GM12878 (cell line): ENCODE measurements at regions not wholly inside any gene's neighbourhood (a gene's known extent, or its start where the extent isn't known, plus 50 kb on each side); places are given as distances from the start of the nearest gene placed in this dataset.

Source experiments
- ATAC-seq: fragments of 200-7000 bp; cut with Tn5 transposase; 3 replicates; pipeline ENCODE4 v1.9.1; 2020; ENCODE audit warnings: mild to moderate bottlenecking, moderate library complexity
- BruUV-seq: library from RNA; stranded (reverse); fragments of 400-500 nt; replicated peaks from 2 replicates; lab custom pipeline; 2021; lab: Mats Ljungman, UMichigan
- CTCF ChIA-PET: fragments of 300-600 bp; sonication (Branson Sonifier 250); formaldehyde crosslinking; extraction: SDS; loops from one replicate; lab custom pipeline; 2021; ENCODE audit warnings: inconsistent platforms; lab: Yijun Ruan, JAX
- POLR2A ChIA-PET: fragments of 350-600 bp; formaldehyde crosslinking; extraction: SDS; loops from one replicate; lab custom pipeline; 2021; ENCODE audit warnings: inconsistent platforms; lab: Charles Lee
- RAD21 ChIA-PET: fragments of 300-600 bp; sonication (Branson Sonifier 250); formaldehyde crosslinking; loops from one replicate; lab custom pipeline; 2023; ENCODE audit warnings: antibody characterized with exemption; ENCODE audit not compliant: unreplicated experiment; lab: Charles Lee
- SMC1A ChIA-PET: fragments of 300-600 bp; sonication (Branson Sonifier 250); formaldehyde crosslinking; loops from one replicate; lab custom pipeline; 2023; ENCODE audit not compliant: unreplicated experiment, uncharacterized antibody; lab: Charles Lee
- DNase-seq: peaks from one replicate; pipeline ENCODE4 v3.0.0-alpha.2; 2011; ENCODE audit warnings: low read depth, low spot score
- FAIRE-seq: peaks from 3 replicates; lab custom pipeline; 2011; peaks lifted over from hg19 to GRCh38; lab: Jason Lieb, UNC
- H2AFZ ChIP-seq: 2 replicates; pipeline ENCODE4 v1.6.0; 2011; ENCODE audit warnings: low read depth, low read length, control low read depth; ENCODE audit not compliant: control insufficient read depth
- H3K27ac ChIP-seq: 2 replicates; pipeline ENCODE4 v1.5.1; 2011; ENCODE audit warnings: control low read depth; ENCODE audit not compliant: control insufficient read depth, insufficient read depth
- H3K27me3 ChIP-seq, 2 experiments: replicated peaks in 1 of 2; 2 replicates each; pipeline versions ENCODE4 v1.6.0 to v1.6.1; 2011; ENCODE audit warnings: low read length in 1 of 2; ENCODE audit not compliant: control insufficient read depth in 2 of 2, insufficient read depth in 2 of 2
- H3K36me3 ChIP-seq, 2 experiments: 2 replicates each; pipeline ENCODE4 v1.5.1; 2011; ENCODE audit warnings: low read length in 1 of 2; ENCODE audit not compliant: control insufficient read depth in 2 of 2, insufficient read depth in 2 of 2
- H3K4me1 ChIP-seq: 2 replicates; pipeline ENCODE4 v1.6.1; 2011; ENCODE audit warnings: mild to moderate bottlenecking, low read length, moderate library complexity, mixed read lengths; ENCODE audit not compliant: control insufficient read depth, insufficient read depth
- H3K4me2 ChIP-seq: 2 replicates; pipeline ENCODE4 v1.6.0; 2011; ENCODE audit warnings: control low read depth; ENCODE audit not compliant: control insufficient read depth, insufficient read depth
- H3K4me3 ChIP-seq: fragments of 200-600 bp; sonication (generic); 2 replicates; pipeline ENCODE4 v1.5.1; 2016
- H3K79me2 ChIP-seq: 2 replicates; pipeline ENCODE4 v1.6.0; 2011; ENCODE audit warnings: low read length; ENCODE audit not compliant: control insufficient read depth, insufficient read depth
- H3K9ac ChIP-seq: 2 replicates; pipeline ENCODE4 v1.8.0; 2011; ENCODE audit warnings: low read length, control low read depth, mixed read lengths; ENCODE audit not compliant: control insufficient read depth, insufficient read depth
- H3K9me3 ChIP-seq: replicated peaks from 3 replicates; pipeline ENCODE4 v1.5.1; 2011; ENCODE audit warnings: mild to moderate bottlenecking, low read length; ENCODE audit not compliant: control insufficient read depth, insufficient read depth
- H4K20me1 ChIP-seq: 2 replicates; pipeline ENCODE4 v1.6.0; 2011; ENCODE audit not compliant: control insufficient read depth, insufficient read depth
- BHLHE40 ChIP-seq, 2 experiments: fragments of 450-650 bp in 1 of 2; IDR thresholded peaks; 2 replicates each; pipeline ENCODE4 v1.6.1; 2011 to 2017; ENCODE audit warnings: low read depth in 2 of 2, borderline replicate concordance in 1 of 2, improper control_type of control experiment in 1 of 2, low read length in 1 of 2, mild to moderate bottlenecking in 1 of 2
- CHD2 ChIP-seq: IDR thresholded peaks from 2 replicates; pipeline ENCODE4 v1.6.1; 2011; ENCODE audit warnings: low read depth, low read length, improper control_type of control experiment, borderline replicate concordance
- IKZF1 ChIP-seq: fragments of 450-650 bp; conservative IDR thresholded peaks from 2 replicates; pipeline ENCODE4 v1.6.1; 2017; ENCODE audit warnings: antibody characterized with exemption, mild to moderate bottlenecking
- MEF2B ChIP-seq: fragments of 450-650 bp; IDR thresholded peaks from 2 replicates; pipeline ENCODE4 v1.6.1; 2018; ENCODE audit warnings: mild to moderate bottlenecking, moderate library complexity; ENCODE audit not compliant: partially characterized antibody, poor library complexity, severe bottlenecking
- SMAD1 ChIP-seq: fragments of 450-650 bp; IDR thresholded peaks from 2 replicates; pipeline ENCODE4 v1.6.1; 2018; ENCODE audit warnings: mild to moderate bottlenecking, low read depth; ENCODE audit not compliant: partially characterized antibody
- WGBS: methylation state at CpG from one replicate; pipeline ENCODE4 v1.1.6; 2016; ENCODE audit warnings: low lambda C conversion rate; ENCODE audit not compliant: insufficient replicate concordance, insufficient coverage; ENCODE audit errors: missing lambda C conversion rate; 5-methylcytosine and 5-hydroxymethylcytosine counted together
- in situ Hi-C: fragments of 300-500 bp; cut with MboI; formaldehyde crosslinking; loops from 9 replicates; pipeline ENCODE4 v1.14.3; 2018; ENCODE audit warnings: mixed read lengths
- intact Hi-C: fragments of 100-400 bp; cut with micrococcal nuclease; formaldehyde crosslinking; loops from one replicate; pipeline ENCODE4 v1.14.2; 2022; ENCODE audit not compliant: unreplicated experiment
- TF ChIP-seq, protein P1 (sequence below): IDR thresholded peaks from 2 replicates; pipeline ENCODE4 v1.6.1; 2011; ENCODE audit warnings: mild to moderate bottlenecking, low read depth, low read length, moderate library complexity; ENCODE audit not compliant: insufficient replicate concordance

DNA sequence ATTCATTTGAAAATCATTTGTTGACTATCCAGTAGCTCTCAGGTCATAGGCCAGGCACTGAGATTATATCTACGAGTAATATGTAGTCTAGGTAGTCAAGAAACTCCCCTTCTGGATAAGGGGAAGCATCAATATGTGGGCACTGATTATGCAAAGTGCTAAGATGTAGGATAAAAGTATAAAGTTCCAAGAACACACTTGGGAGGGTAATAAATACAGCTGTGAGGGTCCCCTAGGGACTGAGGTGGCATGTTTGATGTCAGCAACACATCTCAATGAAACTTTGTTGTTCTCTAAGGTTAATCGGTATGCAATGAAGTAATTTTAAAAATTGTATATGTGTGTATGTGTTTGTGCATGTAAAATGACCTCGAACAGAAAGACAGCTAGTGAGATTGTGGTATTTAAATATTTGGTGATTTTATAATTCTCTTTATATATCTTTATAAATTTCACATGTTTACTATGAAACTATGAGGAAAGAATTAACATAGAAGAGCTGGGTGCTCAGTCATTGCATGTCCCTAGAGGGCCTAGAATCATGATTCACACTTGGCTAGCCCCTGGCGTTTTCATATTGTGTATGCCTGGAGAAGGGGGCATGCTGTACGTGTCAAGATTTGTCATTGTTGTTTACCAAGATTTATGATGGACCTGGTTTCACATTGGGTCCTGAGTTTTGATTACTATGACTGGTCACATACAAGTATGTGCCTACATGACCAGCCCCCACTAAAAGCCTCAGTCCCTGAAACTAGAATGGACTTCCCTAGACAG lies 140.1 kb upstream of the DUSP10 start:
- WGBS = 43% methylated on average over 5 of the region's 5 CpGs
- Histone ChIP-seq H3K27me3 (no peaks in the 10 kb centered on the region), H3K9ac (no peak overlapping the region), H3K4me1 (peaks cover 11% of the 10 kb centered on the region), H3K4me2 (no peak overlapping the region), H4K20me1 (no peaks in the 10 kb centered on the region), H2AFZ (no peak overlapping the region), H3K36me3 (no peaks in the 10 kb centered on the region), H3K9me3 (no peaks in the 10 kb centered on the region), H3K4me3 (no peak overlapping the region), H3K27ac (no peak overlapping the region), H3K79me2 (no peaks in the 10 kb centered on the region)
- FAIRE-seq = no peak
- no TSS peak for BruUV-seq
- SMC1A ChIA-PET = interaction anchor here (0.6 to 1.9 kb wide), 7 partner anchors 8 to 104 kb away, joined by 3 to 5 read pairs (median 3); no protein-coding TSS in a partner anchor
- peak; percentile 78 for ATAC-seq
- CTCF ChIA-PET = no interaction called here
- TF ChIP-seq SMAD1 (no peak), IKZF1 (0 out of 2 replicates have a peak, but pooled peaks have one; percentile 9), CHD2 (0 out of 2 replicates have a peak, but pooled peaks have one; percentile 24), MEF2B (peak; percentile 57), BHLHE40 (IDR thresholded peaks at IDR 0.05; ENCODE audit: borderline replicate concordance in 1 of 2, low read depth in 2 of 2, low read length in 1 of 2) (0 out of 4 replicates have a peak, but pooled peaks of 1 of the 2 experiments have one; percentile 26)
- TF ChIP-seq, protein P1, sequence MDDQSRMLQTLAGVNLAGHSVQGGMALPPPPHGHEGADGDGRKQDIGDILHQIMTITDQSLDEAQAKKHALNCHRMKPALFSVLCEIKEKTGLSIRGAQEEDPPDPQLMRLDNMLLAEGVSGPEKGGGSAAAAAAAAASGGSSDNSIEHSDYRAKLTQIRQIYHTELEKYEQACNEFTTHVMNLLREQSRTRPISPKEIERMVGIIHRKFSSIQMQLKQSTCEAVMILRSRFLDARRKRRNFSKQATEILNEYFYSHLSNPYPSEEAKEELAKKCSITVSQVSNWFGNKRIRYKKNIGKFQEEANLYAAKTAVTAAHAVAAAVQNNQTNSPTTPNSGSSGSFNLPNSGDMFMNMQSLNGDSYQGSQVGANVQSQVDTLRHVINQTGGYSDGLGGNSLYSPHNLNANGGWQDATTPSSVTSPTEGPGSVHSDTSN = peak; percentile 20
- POLR2A ChIA-PET = no interaction called here
- intact Hi-C loops (loop anchor here (2.0 to 5.0 kb wide), 2 partner anchors 41 to 125 kb away; no protein-coding TSS in a partner anchor), in situ Hi-C loops (no loop called here)
- RAD21 ChIA-PET = interaction anchor here (0.5 kb wide), 1 partner anchor 38 kb away, joined by 3 read pairs; no protein-coding TSS in a partner anchor
- DNase-seq = no peak
